Fibroblast of skin of left biceps (primary cell): ENCODE measurements at regions not wholly inside any gene's neighbourhood (a gene's known extent, or its start where the extent isn't known, plus 50 kb on each side); places are given as distances from the start of the nearest gene placed in this dataset.
"Not testable (repeated sequence)": the region's sequence is repeated elsewhere in the genome, so short reads cannot be mapped to it uniquely, and the experiment has no call there.

Experiments
- DNase-seq, 2 experiments: peaks; one replicate each; pipeline ENCODE4 v3.0.0-alpha.2; 2013; ENCODE audit warnings: low read depth in 2 of 2

DNA sequence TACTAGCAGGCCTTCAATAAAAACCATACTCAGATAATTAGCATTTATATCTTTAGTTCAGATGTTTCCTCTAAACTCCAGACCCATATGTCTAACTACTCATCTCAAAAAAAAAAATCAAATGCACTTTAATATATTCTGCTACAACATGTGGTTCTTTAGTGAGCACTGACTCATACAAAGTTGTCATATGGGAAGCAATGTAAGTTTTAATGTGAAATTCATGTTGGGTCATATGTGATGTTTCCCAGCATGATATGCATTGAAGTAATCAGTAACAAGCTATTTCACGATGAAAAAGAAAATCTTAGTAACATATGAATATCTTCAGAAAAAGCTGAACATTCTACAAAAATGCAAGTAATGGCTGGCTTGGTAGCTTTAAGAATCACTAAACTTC, 859.7 kb upstream of the ADGRB3 start:
- peak in 1 of 2 experiments; percentile 16 for DNase-seq

DNA sequence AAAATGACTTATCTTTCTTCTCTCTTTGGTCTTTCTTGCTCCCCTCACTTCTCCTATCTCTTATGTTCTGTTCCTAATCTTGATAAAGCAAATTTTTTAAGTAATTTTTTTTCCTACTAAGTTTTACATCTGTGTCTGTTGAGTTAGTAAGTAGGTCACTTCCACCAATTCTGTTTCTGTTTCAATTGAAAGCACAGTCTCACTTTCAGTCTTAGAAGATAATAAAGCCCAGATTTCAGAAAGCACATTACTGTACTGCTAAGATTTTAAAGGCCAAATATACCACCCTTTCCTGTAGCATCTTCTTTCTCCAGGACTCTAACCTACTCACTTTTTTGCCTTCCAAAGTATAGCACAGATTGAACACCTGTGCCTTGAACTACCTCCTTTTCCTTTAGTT, 866.1 kb upstream of the ADGRB3 start:
- no peak for DNase-seq

DNA sequence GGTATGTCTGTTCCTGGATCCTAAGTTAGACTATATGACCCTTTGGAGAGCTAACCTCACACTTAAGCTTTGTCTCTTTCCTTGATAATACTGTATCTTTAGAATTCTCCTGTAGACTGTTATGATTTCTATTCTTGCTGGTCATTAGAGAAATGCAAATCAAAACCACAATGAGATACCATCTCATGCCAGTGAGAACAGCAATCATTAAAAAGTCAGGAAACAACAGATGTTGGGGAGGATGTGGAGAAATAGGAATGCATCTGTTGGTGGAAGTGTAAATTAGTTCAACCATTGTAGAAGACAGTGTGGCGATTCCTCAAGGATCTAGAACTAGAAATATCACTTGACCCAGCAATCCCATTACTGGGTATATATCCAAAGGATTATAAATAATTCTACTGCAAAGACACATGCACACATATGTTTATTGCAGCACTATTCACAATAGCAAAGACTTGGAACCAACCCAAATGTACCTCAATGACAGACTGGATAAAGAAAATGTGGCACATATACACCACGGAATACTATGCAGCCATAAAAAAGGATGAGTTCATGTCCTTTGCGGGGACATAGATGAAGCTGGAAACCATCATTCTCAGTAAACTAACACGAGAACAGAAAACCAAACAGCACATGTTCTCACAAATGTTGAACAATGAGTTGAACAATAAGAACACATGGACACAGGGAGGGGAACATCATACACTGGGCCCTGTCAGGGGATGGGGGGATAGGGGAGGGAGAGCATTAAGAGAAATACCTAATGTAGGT, 867.8 kb upstream of the ADGRB3 start:
- DNase-seq, result not testable (repeated sequence)

DNA sequence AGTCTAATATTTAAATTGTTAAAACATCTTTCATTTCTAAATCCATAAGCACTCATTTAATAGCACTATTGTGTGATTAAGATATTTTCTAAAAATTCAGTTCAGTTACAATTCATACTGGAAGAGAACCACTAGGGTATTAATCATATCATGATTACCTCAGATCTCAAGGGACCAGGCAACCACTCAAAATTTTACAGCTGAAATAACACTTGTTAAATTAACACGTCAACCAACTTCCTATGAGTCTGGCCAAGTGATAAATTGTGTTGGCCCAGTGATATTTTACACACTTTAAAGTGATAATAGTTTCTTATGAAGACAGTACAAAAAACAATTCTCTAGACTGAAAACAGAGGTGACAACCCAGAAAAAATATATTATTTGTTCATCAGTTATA, 869.0 kb upstream of the ADGRB3 start:
- DNase-seq, result peak in 1 of 2 experiments; percentile 4

DNA sequence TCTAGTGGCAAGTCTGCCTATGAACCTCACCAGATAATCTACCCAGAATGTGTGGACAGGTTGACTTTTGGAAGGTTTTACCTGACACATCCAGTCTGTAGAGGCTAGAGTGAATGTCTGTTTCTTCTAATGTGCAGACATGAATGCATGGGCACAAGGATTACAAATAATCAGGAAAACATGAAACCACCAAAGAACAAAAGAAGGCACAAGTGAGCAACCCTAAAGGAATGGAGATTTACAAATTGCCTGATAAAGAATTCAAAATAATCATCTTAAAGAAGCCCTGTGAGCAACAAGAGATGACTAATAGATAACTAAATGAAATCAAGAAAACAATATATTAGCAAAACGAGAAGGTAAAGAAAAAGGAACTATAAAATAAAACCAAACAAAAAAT, 876.1 kb upstream of the ADGRB3 start:
- DNase-seq, result no peak

DNA sequence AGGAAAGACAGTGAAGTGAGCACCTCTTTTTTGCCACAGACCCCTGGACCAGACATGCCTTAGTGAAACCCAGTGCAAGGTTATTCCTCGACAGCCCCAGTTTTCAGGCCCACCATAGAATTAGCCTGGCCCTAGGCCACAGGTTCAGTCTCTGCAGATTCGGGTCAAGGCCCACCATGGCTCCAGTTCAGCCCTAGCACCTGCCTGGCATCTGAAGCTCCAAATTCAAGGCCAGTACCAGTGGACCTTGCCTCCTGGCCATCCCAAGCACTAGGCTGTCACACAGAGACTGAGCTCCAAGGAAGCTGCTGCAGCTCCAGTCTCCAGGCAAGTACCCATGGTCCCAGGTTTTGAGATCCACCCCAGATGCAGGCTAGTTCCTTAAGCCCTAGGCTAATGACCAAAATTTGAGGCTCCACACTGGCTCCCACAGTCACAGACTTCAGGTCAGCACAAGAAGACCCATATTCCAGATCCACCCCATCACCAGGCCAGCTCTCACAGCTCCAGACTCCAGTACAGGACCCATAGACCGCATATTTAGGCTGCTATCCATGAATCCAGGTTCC, 877.5 kb upstream of the ADGRB3 start:
- DNase-seq, result no peak

DNA sequence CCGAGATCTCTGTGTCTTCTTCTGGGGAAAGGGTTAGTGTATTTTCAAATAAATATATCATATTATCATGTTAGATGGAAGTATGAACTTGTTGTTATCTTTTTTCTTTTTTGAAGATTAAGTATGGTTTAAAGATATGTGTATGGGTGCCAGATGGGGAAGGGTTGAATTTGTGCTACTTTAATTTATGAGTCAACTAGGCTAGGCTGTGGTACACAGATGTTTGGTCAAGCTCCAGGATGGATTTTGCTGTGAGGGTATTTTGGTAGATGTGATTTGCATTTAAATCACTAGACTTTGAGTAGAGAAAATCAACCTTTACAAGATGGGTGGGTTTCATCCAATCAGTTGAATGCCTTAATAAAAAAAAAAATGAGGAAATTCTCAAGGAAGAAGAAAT, 886.6 kb upstream of the ADGRB3 start:
- no peak for DNase-seq

DNA sequence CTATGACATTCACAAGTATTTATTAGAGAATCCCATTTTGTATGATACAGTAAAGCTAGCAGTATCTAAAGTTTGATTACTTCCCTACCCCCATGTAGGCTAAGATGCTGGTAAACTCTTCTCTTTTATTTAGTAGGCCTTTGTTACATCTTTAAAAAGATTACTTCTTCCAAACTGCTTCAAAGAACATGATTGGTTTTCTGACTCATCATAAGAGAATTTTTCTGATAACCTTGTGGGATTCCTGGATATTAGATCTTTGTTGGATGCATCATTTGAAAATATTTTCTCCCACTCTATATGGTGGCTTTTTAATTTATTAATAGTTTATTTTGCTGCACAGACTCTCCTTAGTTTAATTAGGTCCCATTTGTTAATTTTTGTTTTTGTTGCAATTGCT, 898.3 kb upstream of the ADGRB3 start:
- DNase-seq, result no peak

DNA sequence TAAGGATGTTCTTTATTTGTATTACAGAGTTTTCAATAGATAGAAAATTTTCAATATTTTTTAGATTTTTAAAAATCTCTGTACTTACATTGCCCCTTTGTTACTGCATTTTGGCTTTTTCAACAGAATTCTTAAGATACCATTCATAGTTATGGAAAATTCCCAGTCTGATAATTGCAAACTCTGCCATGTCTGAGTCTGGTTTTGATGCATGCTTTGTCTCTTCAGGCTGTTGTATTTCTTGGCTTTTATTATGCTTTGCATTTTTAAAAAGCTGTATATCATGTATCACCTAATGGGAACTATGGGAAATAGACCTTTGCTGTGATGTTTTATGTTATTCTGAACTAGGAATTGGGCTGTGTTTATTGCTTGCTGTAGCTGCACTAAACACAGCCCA, 898.9 kb upstream of the ADGRB3 start:
- DNase-seq, result no peak

DNA sequence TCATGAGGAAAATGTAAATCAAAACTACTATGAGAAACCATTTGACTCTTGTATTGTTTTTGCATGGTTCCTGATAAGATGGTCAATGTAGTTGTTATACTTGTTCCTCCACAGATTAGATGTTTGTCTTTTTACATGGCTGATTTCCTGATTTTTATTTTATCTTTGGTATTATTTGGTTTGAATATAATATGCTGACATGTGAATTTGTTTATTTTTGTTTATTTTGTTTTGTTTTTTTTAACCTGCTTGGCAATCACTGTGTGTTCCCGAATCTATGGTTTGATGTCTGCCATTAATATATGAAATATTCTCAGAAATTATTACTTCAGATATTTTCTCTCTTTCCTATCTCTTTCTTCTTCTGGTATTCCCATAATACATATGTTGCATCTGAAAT, 899.5 kb upstream of the ADGRB3 start:
- DNase-seq, result no peak

DNA sequence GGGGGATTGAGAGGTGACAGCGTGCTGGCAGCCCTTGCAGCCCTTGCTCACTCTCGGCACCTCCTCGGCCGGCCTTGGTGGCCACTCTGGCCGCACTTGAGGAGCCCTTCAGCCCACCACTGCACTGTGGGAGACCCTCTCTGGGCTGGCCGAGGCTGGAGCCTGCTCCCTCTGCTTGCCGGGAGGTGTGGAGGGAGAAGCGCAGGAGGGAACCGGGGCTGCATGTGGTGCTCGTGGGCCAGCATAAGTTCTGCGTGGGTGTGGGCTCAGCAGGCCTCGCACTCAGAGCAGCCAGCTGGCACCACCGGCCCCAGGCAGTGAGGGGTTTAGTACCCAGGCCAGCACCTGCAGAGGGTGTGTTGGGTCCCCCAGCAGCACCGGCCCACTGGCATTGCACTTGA, 912.2 kb upstream of the ADGRB3 start:
- no peak for DNase-seq

DNA sequence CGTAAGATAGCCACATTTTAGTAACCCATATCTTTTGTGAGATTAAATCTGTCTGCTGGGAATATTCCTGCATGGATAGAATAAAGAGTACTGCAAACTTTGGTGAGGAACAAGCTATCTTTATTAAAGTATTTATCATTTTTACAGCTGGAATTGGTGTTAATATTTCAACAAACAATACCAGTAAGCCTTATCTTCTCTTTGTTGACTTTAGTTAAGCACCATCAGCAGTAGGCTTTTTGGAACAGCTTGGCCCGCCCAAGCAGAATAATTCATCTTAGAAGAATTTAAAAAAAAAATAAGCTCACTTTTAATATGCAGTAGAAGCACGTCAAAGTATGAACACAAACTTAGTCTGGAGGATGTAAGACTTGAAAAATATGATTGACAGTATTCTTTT, 917.8 kb upstream of the ADGRB3 start:
- no peak for DNase-seq

DNA sequence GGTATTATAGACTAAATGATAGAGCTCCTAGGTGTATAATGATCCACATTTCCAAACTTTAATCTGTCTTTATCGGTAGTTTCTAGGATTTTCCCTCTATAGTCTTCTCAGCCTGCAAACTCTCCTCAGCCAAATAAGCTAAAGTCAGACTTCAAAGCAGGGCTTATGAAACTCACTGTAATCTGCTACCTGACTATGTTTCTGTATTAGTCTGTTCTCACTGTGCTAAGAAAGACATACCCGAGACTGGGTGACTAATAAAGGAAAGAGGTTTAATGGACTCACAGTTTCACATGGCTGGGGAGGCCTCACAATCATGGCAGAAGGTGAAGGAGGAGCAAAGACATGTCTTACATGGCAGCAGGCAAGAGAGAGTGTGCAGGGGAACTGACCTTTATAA, 928.7 kb upstream of the ADGRB3 start:
- no peak for DNase-seq

DNA sequence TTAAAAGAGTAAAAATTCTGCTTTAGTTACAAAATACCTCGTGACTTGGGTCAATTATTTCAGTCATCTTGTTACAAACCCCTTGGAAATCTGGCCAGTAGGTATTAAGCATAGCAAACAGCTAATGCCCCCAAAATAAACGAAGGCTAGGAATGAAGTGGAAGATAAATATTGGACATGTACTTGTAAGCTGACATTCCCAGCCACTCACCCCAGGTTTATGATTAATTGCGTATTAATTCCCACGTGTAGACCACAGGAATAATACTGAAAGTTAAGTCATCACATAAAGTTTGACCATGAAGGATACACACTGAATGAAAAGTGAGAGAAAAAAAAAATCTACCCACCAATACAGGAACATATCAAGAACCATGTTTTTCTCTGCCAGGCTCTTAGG, 936.5 kb upstream of the ADGRB3 start:
- no peak for DNase-seq

DNA sequence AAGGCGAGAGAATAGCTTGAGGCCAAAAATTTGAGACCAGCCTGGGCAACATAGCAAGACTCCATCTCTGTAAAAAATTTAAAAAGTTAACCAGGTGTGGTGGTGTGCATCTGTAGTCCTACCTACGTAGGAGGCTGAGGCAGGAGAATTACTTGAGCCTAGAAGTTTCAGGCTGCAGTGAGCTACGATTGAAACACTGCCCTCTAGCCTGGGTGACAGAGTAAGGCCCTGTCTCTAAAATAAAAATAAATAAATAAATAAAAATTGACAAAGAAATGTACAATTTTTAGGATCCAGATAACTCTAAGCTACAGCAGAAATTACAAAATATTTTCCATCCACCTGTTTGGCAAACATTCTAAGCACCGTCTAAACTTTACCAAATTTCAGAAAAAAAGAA, 941.0 kb upstream of the ADGRB3 start:
- no peak for DNase-seq

DNA sequence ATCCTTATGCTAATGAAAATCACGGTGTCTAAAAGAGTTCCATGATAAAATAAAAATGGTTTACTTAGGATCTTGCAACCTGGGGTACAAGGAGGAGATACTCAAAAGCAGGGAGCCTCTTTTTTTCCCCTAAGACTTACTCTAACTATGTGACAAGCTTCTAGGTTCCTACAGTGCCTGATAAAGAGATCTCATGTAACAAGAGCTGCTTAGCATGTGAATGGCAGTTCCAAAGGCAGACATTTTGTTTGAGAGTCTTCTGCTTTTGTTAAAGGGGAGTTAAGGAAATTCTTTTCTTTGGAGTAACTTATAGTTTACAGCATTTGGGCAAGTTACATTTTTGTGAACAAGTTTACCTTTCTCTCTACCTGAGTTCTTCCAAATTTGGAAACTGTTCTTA, 945.8 kb upstream of the ADGRB3 start:
- DNase-seq, result no peak

DNA sequence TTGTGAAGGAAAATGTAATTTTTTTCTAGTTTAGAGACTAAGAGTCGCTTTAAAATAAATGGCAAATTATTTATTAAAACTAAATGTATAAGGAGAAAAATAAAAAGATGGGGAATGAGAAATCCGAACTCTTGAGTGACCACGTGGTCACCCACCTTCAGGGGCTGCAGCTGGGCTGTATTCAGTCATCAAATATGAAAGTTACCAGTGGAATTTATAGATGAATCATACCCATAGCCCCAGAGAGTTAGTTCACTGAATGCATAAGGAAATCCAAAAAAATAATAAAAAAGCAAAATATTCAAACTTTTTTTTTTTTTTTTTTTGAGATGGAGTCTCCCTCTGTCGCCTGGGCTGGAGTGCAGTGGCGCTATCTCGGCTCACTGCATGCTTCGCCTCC, 947.7 kb upstream of the ADGRB3 start:
- no peak for DNase-seq

DNA sequence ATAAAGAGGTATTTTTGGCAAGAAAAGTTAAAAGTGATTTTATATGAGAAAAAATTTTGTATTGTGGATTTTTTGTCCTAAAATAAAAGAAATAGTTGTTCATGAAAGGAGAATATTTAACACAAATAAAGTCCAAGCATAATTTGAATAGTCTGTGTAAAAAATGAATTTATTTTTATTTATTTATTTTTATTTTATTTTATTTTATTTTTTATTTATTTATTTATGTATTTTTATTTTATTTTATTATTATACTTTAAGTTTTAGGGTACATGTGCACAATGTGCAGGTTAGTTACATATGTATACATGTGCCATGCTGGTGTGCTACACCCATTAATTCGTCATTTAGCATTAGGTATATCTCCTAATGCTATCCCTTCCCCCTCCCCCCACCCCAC, 948.9 kb upstream of the ADGRB3 start:
- not testable (repeated sequence) for DNase-seq

DNA sequence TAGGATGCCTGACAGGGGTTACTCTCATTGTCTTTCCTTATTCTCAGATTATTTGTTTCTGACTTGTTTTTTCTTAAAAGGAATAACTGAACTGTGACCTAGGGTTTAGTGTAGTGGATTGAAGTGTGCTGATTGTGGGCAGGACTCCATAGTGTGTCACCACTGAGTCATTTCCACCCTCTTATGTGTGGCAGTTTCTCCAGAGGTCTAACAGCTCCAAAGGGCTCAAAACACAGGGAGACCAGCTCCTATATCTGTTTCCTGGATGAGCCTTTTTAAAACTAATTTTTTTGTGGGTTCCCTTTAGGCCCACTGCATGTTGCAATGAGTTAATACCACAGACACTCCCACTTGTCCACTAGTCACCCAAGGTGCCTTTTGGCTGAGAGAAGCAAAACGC, 951.1 kb upstream of the ADGRB3 start:
- no peak for DNase-seq

DNA sequence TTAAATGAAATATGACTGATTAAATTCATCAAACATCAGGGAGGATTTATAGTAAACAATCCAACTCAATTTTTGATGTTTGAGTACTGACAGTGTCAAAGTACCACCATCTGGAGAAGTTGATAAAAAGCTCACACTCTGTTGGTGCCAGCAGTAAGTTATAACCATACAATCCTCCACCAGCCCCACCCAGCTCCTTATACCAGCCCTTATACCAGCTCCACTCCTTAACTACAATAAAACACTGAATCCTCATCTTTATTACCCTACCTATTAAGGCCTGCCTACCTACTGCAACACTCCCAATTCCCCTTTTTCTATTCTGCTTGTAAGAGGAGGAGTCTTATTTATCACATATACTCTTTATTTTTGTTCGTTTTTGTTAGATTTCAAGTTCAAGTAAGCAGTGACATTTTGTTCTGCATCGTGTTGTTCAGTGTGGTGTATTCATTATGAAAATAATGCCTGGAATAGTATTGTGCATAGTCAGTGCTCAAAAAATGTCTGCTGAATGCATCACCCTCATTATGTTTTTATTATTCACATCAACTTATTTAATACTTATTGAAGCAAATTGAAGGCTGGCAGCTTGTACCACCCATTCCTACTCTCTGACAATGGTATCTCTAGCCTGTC, 954.7 kb upstream of the ADGRB3 start:
- no peak for DNase-seq

DNA sequence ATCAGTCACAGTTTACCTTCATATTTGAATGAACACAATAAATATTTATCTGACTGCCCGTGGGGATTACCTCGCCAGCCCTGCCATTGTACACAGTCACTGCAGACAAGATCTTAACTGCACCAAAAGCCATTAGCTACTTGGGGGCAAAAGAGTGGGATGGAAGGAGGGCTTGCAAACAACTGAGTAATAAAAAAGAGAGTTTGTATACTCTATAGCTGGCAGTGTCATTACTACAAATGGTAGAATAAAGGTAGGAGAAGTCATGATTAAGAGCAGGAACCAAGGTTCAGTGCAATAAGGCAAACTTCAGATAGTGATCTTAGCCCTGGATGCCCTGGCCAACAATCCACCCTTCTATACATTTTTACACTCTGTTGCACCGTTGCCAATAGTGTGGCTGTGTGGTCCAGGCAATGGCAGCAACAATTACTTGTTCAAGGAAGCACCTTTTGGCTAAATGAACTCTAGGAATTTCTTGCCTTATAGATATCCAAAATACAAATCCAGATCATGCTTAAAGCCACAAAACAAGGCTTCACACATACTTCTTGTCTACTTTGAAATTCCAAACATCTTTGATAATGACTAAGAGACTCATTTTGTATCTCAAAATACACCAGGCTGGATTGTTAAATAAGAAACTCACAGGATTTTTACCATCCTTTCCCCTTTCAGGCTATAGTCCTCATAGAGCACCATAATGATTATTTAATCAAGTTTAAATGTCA, 955.4 kb upstream of the ADGRB3 start:
- DNase-seq, result no peak

DNA sequence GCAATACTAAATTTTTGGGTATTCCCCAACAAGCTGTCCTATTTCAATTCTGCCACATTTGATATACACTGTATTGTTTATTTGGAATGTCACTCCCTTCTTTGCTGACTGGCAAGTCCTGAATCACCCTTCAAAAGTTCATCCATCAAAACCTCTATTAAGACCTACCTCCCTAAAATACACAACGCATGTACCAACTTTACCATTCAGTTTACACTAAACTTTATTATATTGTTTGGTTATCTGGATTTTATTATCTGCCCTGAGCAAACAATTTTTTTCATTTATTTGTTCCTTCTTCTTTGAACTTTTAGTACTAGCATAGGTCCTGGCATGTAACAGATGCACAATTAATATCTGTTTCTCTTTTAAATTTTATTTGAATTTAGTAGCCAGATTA, 958.2 kb upstream of the ADGRB3 start:
- no peak for DNase-seq
